ENCODE measurements at regions not wholly inside any gene's neighbourhood (a gene's known extent, or its start where the extent isn't known, plus 50 kb on each side); places are given as distances from the start of the nearest gene placed in this dataset.

DNA sequence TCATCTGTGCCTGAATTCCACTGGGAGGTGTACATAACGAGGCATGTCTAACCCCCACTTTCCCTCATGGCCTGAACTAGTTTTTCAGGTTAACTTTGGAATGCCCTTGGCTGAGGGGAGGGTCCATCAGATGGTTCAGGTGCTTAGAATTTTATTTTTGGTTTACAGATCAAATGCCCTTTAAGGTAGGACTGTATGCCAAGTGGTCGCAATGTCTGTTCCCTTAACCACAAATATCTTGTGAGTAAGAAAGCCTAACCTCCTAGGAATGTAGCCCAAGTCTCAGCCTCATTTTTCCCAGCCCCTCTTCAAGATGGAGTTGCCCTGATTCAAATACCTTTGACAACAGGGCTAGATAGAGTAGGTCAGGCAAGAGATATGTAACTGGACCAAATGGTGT is 78.4 kb downstream of the RNASET2 start:
- Histone ChIP-seq H3K79me1 (ENCODE audit: low read depth, low read length) (no peaks in the 10 kb centered on the region), H3K4ac (ENCODE audit: low read length) (no peak overlapping the region), H3K14ac (ENCODE audit: low read length) (no peak overlapping the region), H4K8ac (ENCODE audit: low read depth, low read length) (no peak overlapping the region), H4K91ac (ENCODE audit: low read depth, low read length, poor library complexity) (no peak overlapping the region), H3K36me3 (replicated peaks in 1 of 2; ENCODE audit: control insufficient read depth in 2 of 2, insufficient read depth in 2 of 2, low read length in 2 of 2) (no peaks in the 10 kb centered on the region), H3K9ac (ENCODE audit: low read depth, low read length, poor library complexity) (no peak overlapping the region), H3K4me2 (ENCODE audit: insufficient read depth, low read length, poor library complexity, severe bottlenecking) (no peak overlapping the region), H2BK5ac (ENCODE audit: low read length) (no peak overlapping the region), H3K18ac (ENCODE audit: low read length) (no peak overlapping the region), H3K4me1 (ENCODE audit: control insufficient read depth in 2 of 2, insufficient read depth in 1 of 2, low read depth in 1 of 2, low read length in 2 of 2) (peaks cover 0 to 8% of the 10 kb centered on the region in 2 donors), H2BK15ac (ENCODE audit: low read length) (no peak overlapping the region), H3K27ac (replicated peaks; ENCODE audit: low read length) (no peak overlapping the region), H2BK120ac (ENCODE audit: low read depth, low read length) (no peak overlapping the region), H2AFZ (ENCODE audit: low read length) (no peak overlapping the region), H3K9me3 (replicated peaks in 1 of 2; ENCODE audit: control insufficient read depth in 2 of 2, insufficient read depth in 1 of 2, low read depth in 1 of 2, low read length in 2 of 2) (peaks cover 0 to 5% of the 10 kb centered on the region in 2 donors), H2AK5ac (ENCODE audit: low read depth, low read length) (no peak overlapping the region), H3K27me3 (ENCODE audit: control insufficient read depth in 3 of 3, insufficient read depth in 3 of 3, low read depth in 1 of 3, low read length in 3 of 3) (peaks cover 0 to 3% (median 0%) of the 10 kb centered on the region in 3 experiments), H2BK12ac (ENCODE audit: low read length) (no peak overlapping the region), H3K23ac (ENCODE audit: low read depth, low read length, poor library complexity) (no peak overlapping the region), H3K4me3 (ENCODE audit: low read length in 2 of 2) (no peak overlapping the region)
- no CpG with 5 or more reads among the region's 2 CpGs for WGBS, 2 donors (ENCODE audit: extremely low coverage in 2 of 2, insufficient read length in 2 of 2, insufficient replicate concordance in 1 of 2)
- DNase-seq (ENCODE audit: low spot score): no peak

DNA sequence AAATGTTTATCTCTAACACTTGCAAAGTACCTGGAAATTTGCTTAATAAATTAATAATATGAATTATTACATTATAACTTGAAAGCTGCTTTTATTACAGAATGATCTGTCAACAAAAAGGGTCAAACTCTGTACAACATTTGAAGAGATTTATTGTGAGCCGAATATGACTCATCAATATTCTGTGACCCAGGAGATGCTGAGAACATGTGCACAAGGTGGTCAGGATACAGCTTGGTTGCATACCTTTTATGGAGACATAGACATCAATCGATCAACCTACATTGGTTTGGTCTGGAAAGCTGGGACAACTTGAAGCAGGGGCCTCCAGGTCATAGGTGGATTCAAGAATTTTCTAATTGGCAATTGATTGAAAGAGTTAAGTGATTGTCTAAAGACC is 79.0 kb downstream of the RNASET2 start:
- no peak overlapping the region for H3K27ac ChIP-seq (replicated peaks; ENCODE audit: low read length)
- H3K27me3 ChIP-seq (ENCODE audit: control insufficient read depth in 3 of 3, insufficient read depth in 3 of 3, low read depth in 1 of 3, low read length in 3 of 3): peaks cover 0 to 3% (median 0%) of the 10 kb centered on the region in 3 experiments
- no peak overlapping the region for H3K4ac ChIP-seq (ENCODE audit: low read length)
- H3K4me1 ChIP-seq (ENCODE audit: control insufficient read depth in 2 of 2, insufficient read depth in 1 of 2, low read depth in 1 of 2, low read length in 2 of 2): peaks cover 0 to 8% of the 10 kb centered on the region in 2 donors
- no peak overlapping the region for H3K18ac ChIP-seq (ENCODE audit: low read length)
- H4K91ac ChIP-seq (ENCODE audit: low read depth, low read length, poor library complexity): no peak overlapping the region
- no peaks in the 10 kb centered on the region for H3K36me3 ChIP-seq (replicated peaks in 1 of 2; ENCODE audit: control insufficient read depth in 2 of 2, insufficient read depth in 2 of 2, low read length in 2 of 2)
- no peak overlapping the region for H2BK5ac ChIP-seq (ENCODE audit: low read length)
- no peak overlapping the region for H2AFZ ChIP-seq (ENCODE audit: low read length)
- H2AK5ac ChIP-seq (ENCODE audit: low read depth, low read length): no peak overlapping the region
- no peak overlapping the region for H3K4me2 ChIP-seq (ENCODE audit: insufficient read depth, low read length, poor library complexity, severe bottlenecking)
- no CpG with 5 or more reads among the region's 2 CpGs for WGBS, 2 donors (ENCODE audit: extremely low coverage in 2 of 2, insufficient read length in 2 of 2, insufficient replicate concordance in 1 of 2)
- no peak overlapping the region for H2BK15ac ChIP-seq (ENCODE audit: low read length)
- peaks cover 0 to 1% of the 10 kb centered on the region in 2 donors for H3K9me3 ChIP-seq (replicated peaks in 1 of 2; ENCODE audit: control insufficient read depth in 2 of 2, insufficient read depth in 1 of 2, low read depth in 1 of 2, low read length in 2 of 2)
- no peak overlapping the region for H2BK120ac ChIP-seq (ENCODE audit: low read depth, low read length)
- no peak overlapping the region for H3K23ac ChIP-seq (ENCODE audit: low read depth, low read length, poor library complexity)
- H3K79me1 ChIP-seq (ENCODE audit: low read depth, low read length): no peaks in the 10 kb centered on the region
- no peak overlapping the region for H4K8ac ChIP-seq (ENCODE audit: low read depth, low read length)
- no peak overlapping the region for H2BK12ac ChIP-seq (ENCODE audit: low read length)
- H3K9ac ChIP-seq (ENCODE audit: low read depth, low read length, poor library complexity): no peak overlapping the region
- DNase-seq (ENCODE audit: low spot score): no peak
- H3K14ac ChIP-seq (ENCODE audit: low read length): no peak overlapping the region
- H3K4me3 ChIP-seq (ENCODE audit: low read length in 2 of 2): no peak overlapping the region

DNA sequence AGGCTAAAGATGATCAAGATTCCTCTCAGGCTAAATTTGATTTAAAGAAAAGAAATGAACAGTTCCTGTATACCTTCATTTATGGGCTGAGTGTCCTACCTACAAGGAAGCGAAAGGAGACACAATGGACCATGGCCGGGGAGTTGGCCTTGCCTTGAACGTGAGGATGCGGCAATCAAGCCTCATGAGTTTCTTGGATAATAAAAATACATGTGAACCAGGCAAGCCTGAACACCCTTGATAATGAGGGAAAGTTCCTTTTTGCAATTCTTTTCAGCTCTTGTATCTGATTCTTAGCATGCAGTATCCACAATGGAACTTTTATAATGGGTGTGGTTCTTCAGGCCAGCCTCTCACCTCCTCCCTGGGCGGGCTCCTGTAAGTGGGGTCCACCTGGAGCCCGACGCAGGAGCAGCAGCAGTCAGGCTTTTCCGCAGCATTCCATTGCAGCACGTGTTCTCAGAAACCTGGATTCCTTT is 83.8 kb downstream of the RNASET2 start:
- Histone ChIP-seq H2BK120ac (ENCODE audit: low read depth, low read length) (no peak overlapping the region), H2BK5ac (ENCODE audit: low read length) (no peak overlapping the region), H3K79me1 (ENCODE audit: low read depth, low read length) (no peaks in the 10 kb centered on the region), H3K4ac (ENCODE audit: low read length) (no peak overlapping the region), H3K9ac (ENCODE audit: low read depth, low read length, poor library complexity) (no peak overlapping the region), H3K36me3 (replicated peaks in 1 of 2; ENCODE audit: control insufficient read depth in 2 of 2, insufficient read depth in 2 of 2, low read length in 2 of 2) (no peaks in the 10 kb centered on the region), H2AK5ac (ENCODE audit: low read depth, low read length) (no peak overlapping the region), H4K8ac (ENCODE audit: low read depth, low read length) (no peak overlapping the region), H3K4me1 (ENCODE audit: control insufficient read depth in 2 of 2, insufficient read depth in 1 of 2, low read depth in 1 of 2, low read length in 2 of 2) (peaks cover 0 to 8% of the 10 kb centered on the region in 2 donors), H3K27ac (replicated peaks; ENCODE audit: low read length) (no peak overlapping the region), H2BK12ac (ENCODE audit: low read length) (no peak overlapping the region), H3K4me3 (ENCODE audit: low read length in 2 of 2) (no peak overlapping the region), H3K9me3 (replicated peaks in 1 of 2; ENCODE audit: control insufficient read depth in 2 of 2, insufficient read depth in 1 of 2, low read depth in 1 of 2, low read length in 2 of 2) (no peaks in the 10 kb centered on the region), H2BK15ac (ENCODE audit: low read length) (no peak overlapping the region), H3K23ac (ENCODE audit: low read depth, low read length, poor library complexity) (no peak overlapping the region), H3K14ac (ENCODE audit: low read length) (no peak overlapping the region), H2AFZ (ENCODE audit: low read length) (no peak overlapping the region), H3K4me2 (ENCODE audit: insufficient read depth, low read length, poor library complexity, severe bottlenecking) (no peak overlapping the region), H3K18ac (ENCODE audit: low read length) (no peak overlapping the region), H4K91ac (ENCODE audit: low read depth, low read length, poor library complexity) (no peak overlapping the region), H3K27me3 (ENCODE audit: control insufficient read depth in 3 of 3, insufficient read depth in 3 of 3, low read depth in 1 of 3, low read length in 3 of 3) (peaks cover 0 to 3% (median 0%) of the 10 kb centered on the region in 3 experiments)
- no peak for DNase-seq (ENCODE audit: low spot score)
- no CpG with 5 or more reads among the region's 9 CpGs for WGBS, 2 donors (ENCODE audit: extremely low coverage in 2 of 2, insufficient read length in 2 of 2, insufficient replicate concordance in 1 of 2)

DNA sequence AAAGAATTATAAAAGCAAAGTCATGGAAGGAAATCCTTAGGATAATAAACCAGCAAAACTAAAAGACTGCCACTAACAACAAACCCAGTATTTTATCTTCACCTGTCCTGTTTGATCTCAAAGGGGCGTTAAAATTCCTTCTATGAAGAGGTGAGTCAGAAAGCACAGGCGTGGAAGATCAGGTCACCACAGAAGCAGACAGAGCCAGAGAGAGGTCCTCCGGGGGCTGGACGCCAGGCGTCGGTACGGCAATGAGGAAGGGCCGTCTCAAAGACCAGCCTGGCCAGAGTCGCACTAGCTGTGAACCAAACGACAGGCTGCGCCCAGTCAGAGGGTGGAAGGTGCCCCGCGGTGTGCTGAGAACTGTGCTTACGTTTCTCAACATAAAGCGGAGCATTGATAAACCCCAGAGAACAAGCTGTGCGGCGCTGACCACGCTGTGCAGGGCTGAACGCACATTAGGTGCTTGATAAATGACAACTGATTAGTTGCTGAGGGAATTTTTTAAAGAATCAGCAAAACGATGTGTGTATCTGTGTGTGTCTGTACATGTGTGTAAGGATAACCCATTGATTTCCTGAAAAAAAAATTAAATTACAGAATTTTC is 85.6 kb downstream of the RNASET2 start:
- Histone ChIP-seq H2BK15ac (ENCODE audit: low read length) (no peak overlapping the region), H3K27ac (replicated peaks; ENCODE audit: low read length) (no peak overlapping the region), H3K9me3 (replicated peaks in 1 of 2; ENCODE audit: control insufficient read depth in 2 of 2, insufficient read depth in 1 of 2, low read depth in 1 of 2, low read length in 2 of 2) (no peaks in the 10 kb centered on the region), H3K4me1 (ENCODE audit: control insufficient read depth in 2 of 2, insufficient read depth in 1 of 2, low read depth in 1 of 2, low read length in 2 of 2) (peaks cover 0 to 6% of the 10 kb centered on the region in 2 donors), H2BK120ac (ENCODE audit: low read depth, low read length) (no peak overlapping the region), H3K27me3 (ENCODE audit: control insufficient read depth in 3 of 3, insufficient read depth in 3 of 3, low read depth in 1 of 3, low read length in 3 of 3) (no peaks in the 10 kb centered on the region), H3K36me3 (replicated peaks in 1 of 2; ENCODE audit: control insufficient read depth in 2 of 2, insufficient read depth in 2 of 2, low read length in 2 of 2) (no peaks in the 10 kb centered on the region), H3K23ac (ENCODE audit: low read depth, low read length, poor library complexity) (no peak overlapping the region), H3K18ac (ENCODE audit: low read length) (no peak overlapping the region), H3K14ac (ENCODE audit: low read length) (no peak overlapping the region), H4K91ac (ENCODE audit: low read depth, low read length, poor library complexity) (no peak overlapping the region), H3K9ac (ENCODE audit: low read depth, low read length, poor library complexity) (no peak overlapping the region), H2AK5ac (ENCODE audit: low read depth, low read length) (no peak overlapping the region), H2BK12ac (ENCODE audit: low read length) (no peak overlapping the region), H3K79me1 (ENCODE audit: low read depth, low read length) (no peaks in the 10 kb centered on the region), H2BK5ac (ENCODE audit: low read length) (no peak overlapping the region), H3K4ac (ENCODE audit: low read length) (no peak overlapping the region), H3K4me2 (ENCODE audit: insufficient read depth, low read length, poor library complexity, severe bottlenecking) (no peak overlapping the region), H2AFZ (ENCODE audit: low read length) (no peak overlapping the region), H3K4me3 (ENCODE audit: low read length in 2 of 2) (no peak overlapping the region), H4K8ac (ENCODE audit: low read depth, low read length) (no peak overlapping the region)
- DNase-seq (ENCODE audit: low spot score): no peak
- no CpG with 5 or more reads among the region's 20 CpGs for WGBS, 2 donors (ENCODE audit: extremely low coverage in 2 of 2, insufficient read length in 2 of 2, insufficient replicate concordance in 1 of 2)
